AG10803 (cell line): ENCODE measurements at regions not wholly inside any gene's neighbourhood (a gene's known extent, or its start where the extent isn't known, plus 50 kb on each side); places are given as distances from the start of the nearest gene placed in this dataset.
A peak's percentile ranks its signal among the peaks of the same experiment; 100 is the strongest.

Source experiments
- DNase-seq: peaks from one replicate; pipeline ENCODE4 v3.0.0; 2010; ENCODE audit warnings: low read depth
- H3K4me3 ChIP-seq: 2 replicates; pipeline ENCODE4 v1.5.1; 2011; ENCODE audit warnings: mild to moderate bottlenecking, low read length, control low read depth
- CTCF ChIP-seq: conservative IDR thresholded peaks from 2 replicates; pipeline ENCODE4 v1.5.1; 2011; ENCODE audit warnings: mild to moderate bottlenecking, low read length, control low read depth, inconsistent platforms

GRCh38 chr6:14765106-14765505 lies 480.8 kb upstream of the JARID2 start:
- DNase-seq: peak; percentile 37
- TF ChIP-seq CTCF: no peak
- no peak overlapping the region for H3K4me3 ChIP-seq

GRCh38 chr6:14765721-14766390 lies 480.0 kb upstream of the JARID2 start:
- no peak for DNase-seq
- no peak overlapping the region for H3K4me3 ChIP-seq
- no peak for TF ChIP-seq CTCF

GRCh38 chr6:14766391-14766994 lies 479.4 kb upstream of the JARID2 start:
- H3K4me3 ChIP-seq: no peak overlapping the region
- TF ChIP-seq CTCF: no peak
- peak; percentile 84 for DNase-seq

- DNase-seq: no peak
- no peak for TF ChIP-seq CTCF
- no peak overlapping the region for H3K4me3 ChIP-seq
Measured at GRCh38 chr6:14767226-14767625, 478.6 kb upstream of the JARID2 start.

GRCh38 chr6:14770040-14770439 lies 475.8 kb upstream of the JARID2 start:
- no peak for DNase-seq
- no peak for TF ChIP-seq CTCF
- no peak overlapping the region for H3K4me3 ChIP-seq

- H3K4me3 ChIP-seq: no peak overlapping the region
- DNase-seq: peak; percentile 13
- no peak for TF ChIP-seq CTCF
Measured at GRCh38 chr6:14770572-14770971, 475.3 kb upstream of the JARID2 start.

GRCh38 chr6:14771016-14771415 lies 474.9 kb upstream of the JARID2 start:
- no peak overlapping the region for H3K4me3 ChIP-seq
- TF ChIP-seq CTCF: no peak
- DNase-seq: no peak
